A549 (cell line): ENCODE measurements at regions not wholly inside any gene's neighbourhood (a gene's known extent, or its start where the extent isn't known, plus 50 kb on each side); places are given as distances from the start of the nearest gene placed in this dataset.

Experiments used
- ATAC-seq, 2 experiments: fragments of 200-7000 bp in 1 of 2; fragments of >200 bp in 1 of 2; cut with Nextera tagmentation in 1 of 2; cut with Tn5 transposase in 1 of 2; 3 replicates each; pipeline versions ENCODE4 v1.8.0 to v1.9.1; 2018 to 2020; ENCODE audit warnings: mild to moderate bottlenecking in 1 of 2, moderate library complexity in 1 of 2
- CTCF ChIA-PET: fragments of 300-600 bp; sonication (Branson Sonifier 250); formaldehyde crosslinking; extraction: SDS; loops from one replicate; lab custom pipeline; 2021; ENCODE audit warnings: antibody characterized with exemption, inconsistent platforms; lab: Yijun Ruan, JAX
- POLR2A ChIA-PET: fragments of 350-600 bp; formaldehyde crosslinking; extraction: SDS; loops from one replicate; lab custom pipeline; 2021; ENCODE audit warnings: antibody characterized with exemption, inconsistent platforms; lab: Yijun Ruan, JAX
- DNase-seq, 2 experiments: peaks; one replicate each; pipeline versions ENCODE4 v3.0.0 to v3.0.0-alpha.2; 2011 to 2016; ENCODE audit warnings: low read depth in 1 of 2, low spot score in 1 of 2
- FAIRE-seq: peaks from 2 replicates; lab custom pipeline; 2011; peaks lifted over from hg19 to GRCh38; lab: Jason Lieb, UNC
- H3K27ac ChIP-seq, 2 experiments: fragments of >200 bp; sonication (Bioruptor Twin); formaldehyde crosslinking; 3 replicates each; pipeline ENCODE4 v1.5.1; 2016 to 2017
- H3K4me1 ChIP-seq: fragments of >200 bp; sonication (Bioruptor Twin); formaldehyde crosslinking; 3 replicates; pipeline ENCODE4 v1.6.1; 2016
- H3K4me2 ChIP-seq: fragments of >200 bp; sonication (Bioruptor Twin); formaldehyde crosslinking; 3 replicates; pipeline ENCODE4 v1.6.1; 2016
- H3K4me3 ChIP-seq: fragments of >200 bp; sonication (Bioruptor Twin); formaldehyde crosslinking; 3 replicates; pipeline ENCODE4 v1.5.1; 2016
- H3K9me3 ChIP-seq: fragments of >200 bp; sonication (Bioruptor Twin); formaldehyde crosslinking; 3 replicates; pipeline ENCODE4 v1.6.1; 2016
- ATOH8 ChIP-seq: fragments of 250-450 bp; sonication (Bioruptor Pico); IDR thresholded peaks from 2 replicates; pipeline ENCODE4 v1.5.0; 2020; ENCODE audit warnings: low read depth, mild to moderate bottlenecking, moderate library complexity
- CBX2 ChIP-seq: fragments of 200-600 bp; sonication (generic); IDR thresholded peaks from 2 replicates; pipeline ENCODE4 v1.6.1; 2016; ENCODE audit warnings: low read depth, mild to moderate bottlenecking, borderline replicate concordance
- CBX8 ChIP-seq: fragments of 200-600 bp; sonication (generic); IDR thresholded peaks from 2 replicates; pipeline ENCODE4 v1.6.1; 2016
- CHD4 ChIP-seq: fragments of 200-600 bp; sonication (generic); IDR thresholded peaks from 2 replicates; pipeline ENCODE4 v1.6.1; 2016; ENCODE audit warnings: antibody characterized with exemption, mild to moderate bottlenecking, borderline replicate concordance
- EHMT2 ChIP-seq: fragments of 200-600 bp; sonication (generic); IDR thresholded peaks from 2 replicates; pipeline ENCODE4 v1.6.1; 2016; ENCODE audit warnings: antibody characterized with exemption, low read depth, mild to moderate bottlenecking, moderate library complexity
- EP300 ChIP-seq, 2 experiments: fragments of >200 bp; sonication (Bioruptor Twin); formaldehyde crosslinking; IDR thresholded peaks; 2 replicates in 1 of 2; 3 replicates in 1 of 2; pipeline ENCODE4 v1.6.1; 2016 to 2017
- FOSL2 ChIP-seq, 2 experiments: fragments of 450-650 bp in 1 of 2; fragments of >200 bp in 1 of 2; sonication (Bioruptor Twin) in 1 of 2; formaldehyde crosslinking; IDR thresholded peaks; 2 replicates each; pipeline versions ENCODE4 v1.5.0 to v1.6.1; 2016 to 2020; ENCODE audit warnings: mild to moderate bottlenecking in 1 of 2, moderate library complexity in 1 of 2
- FOXS1 ChIP-seq: fragments of 250-450 bp; sonication (Bioruptor Pico); IDR thresholded peaks from 2 replicates; pipeline ENCODE4 v1.5.0; 2020; ENCODE audit warnings: mild to moderate bottlenecking, moderate library complexity
- HMGXB4 ChIP-seq: fragments of 250-450 bp; sonication (Bioruptor Pico); IDR thresholded peaks from 2 replicates; pipeline ENCODE4 v1.5.0; 2021; ENCODE audit warnings: mild to moderate bottlenecking, moderate library complexity, borderline replicate concordance
- HOXA7 ChIP-seq: fragments of 250-450 bp; sonication (Bioruptor Pico); IDR thresholded peaks from 2 replicates; pipeline ENCODE4 v1.5.0; 2020; ENCODE audit warnings: mild to moderate bottlenecking, moderate library complexity
- MAZ ChIP-seq: fragments of 150-350 bp; IDR thresholded peaks from 2 replicates; pipeline ENCODE4 v1.6.1; 2014; ENCODE audit warnings: antibody characterized with exemption, low read depth, low read length, borderline replicate concordance
- MYC ChIP-seq: IDR thresholded peaks from 2 replicates; pipeline ENCODE4 v1.6.1; 2012; ENCODE audit warnings: mild to moderate bottlenecking, inconsistent platforms, low read length, improper control_type of control experiment, borderline replicate concordance
- NFE2L2 ChIP-seq: fragments of 150-350 bp; conservative IDR thresholded peaks from 2 replicates; pipeline ENCODE4 v1.6.1; 2014; ENCODE audit warnings: low read length
- NPAS2 ChIP-seq: fragments of 250-450 bp; sonication (Bioruptor Pico); IDR thresholded peaks from 2 replicates; pipeline ENCODE4 v1.8.0; 2022; ENCODE audit warnings: mild to moderate bottlenecking, moderate library complexity, borderline replicate concordance
- NR3C1 ChIP-seq: fragments of >200 bp; sonication (Bioruptor Twin); formaldehyde crosslinking; IDR thresholded peaks from 3 replicates; pipeline ENCODE4 v1.6.1; 2017
- POLR2A ChIP-seq: IDR thresholded peaks from 2 replicates; pipeline ENCODE4 v1.6.1; 2012; ENCODE audit warnings: mild to moderate bottlenecking, low read length
- RARB ChIP-seq: fragments of 250-450 bp; sonication (Bioruptor Pico); IDR thresholded peaks from 2 replicates; pipeline ENCODE4 v1.8.0; 2021; ENCODE audit warnings: mild to moderate bottlenecking, moderate library complexity
- RCOR1 ChIP-seq: fragments of 150-350 bp; IDR thresholded peaks from 2 replicates; pipeline ENCODE4 v1.6.1; 2014; ENCODE audit warnings: antibody characterized with exemption, low read length, low read depth
- RNF2 ChIP-seq: fragments of 200-600 bp; sonication (generic); IDR thresholded peaks from 2 replicates; pipeline ENCODE4 v1.6.1; 2016; ENCODE audit warnings: low read depth, mild to moderate bottlenecking, antibody characterized with exemption, moderate library complexity, borderline replicate concordance
- SREBF2 ChIP-seq: fragments of 450-650 bp; IDR thresholded peaks from 2 replicates; pipeline ENCODE4 v1.6.1; 2014; ENCODE audit warnings: mild to moderate bottlenecking, moderate library complexity
- TFCP2L1 ChIP-seq: fragments of 250-450 bp; sonication (Bioruptor Pico); IDR thresholded peaks from 2 replicates; pipeline ENCODE4 v1.5.0; 2021; ENCODE audit warnings: mild to moderate bottlenecking
- USF2 ChIP-seq: fragments of 450-650 bp; IDR thresholded peaks from 2 replicates; pipeline ENCODE4 v1.6.1; 2014; ENCODE audit warnings: antibody characterized with exemption
- ZC3H11A ChIP-seq: fragments of 450-650 bp; IDR thresholded peaks from 2 replicates; pipeline ENCODE4 v1.6.1; 2014; ENCODE audit warnings: antibody characterized with exemption, mild to moderate bottlenecking
- ZSCAN20 ChIP-seq: fragments of 250-450 bp; sonication (Bioruptor Pico); IDR thresholded peaks from 2 replicates; pipeline ENCODE4 v1.8.0; 2022; ENCODE audit warnings: mild to moderate bottlenecking, moderate library complexity
- WGBS: methylation state at CpG from one replicate; pipeline ENCODE4 v1.1.6; 2017; ENCODE audit errors: missing lambda C conversion rate; 5-methylcytosine and 5-hydroxymethylcytosine counted together

GRCh38 chr11:70546191-70546940 is 148.0 kb downstream of the CTTN start (continued):
- TF ChIP-seq HMGXB4 (CRISPR knock-in tag) (no peak), POLR2A (no peak), EHMT2 (no peak), FOXS1 (CRISPR knock-in tag) (no peak), EP300 (IDR thresholded peaks at IDR 0.05) (no peak)
- TF ChIP-seq, all 56 proteins: peak for 0

GRCh38 chr11:70547386-70547785 is 149.1 kb downstream of the CTTN start:
- FAIRE-seq (no peak), ATAC-seq (no peak), DNase-seq (no peak)
- no peak for TF ChIP-seq POLR2A
- no peak for TF ChIP-seq CBX2
- no peak for TF ChIP-seq CHD4
- TF ChIP-seq NR3C1: no peak
- TF ChIP-seq RNF2: no peak
- no peak for TF ChIP-seq SREBF2
- H3K4me2 ChIP-seq: no peak overlapping the region
- no peak overlapping the region for H3K27ac ChIP-seq
- no peak overlapping the region for H3K4me3 ChIP-seq
- POLR2A ChIA-PET: no interaction called here
- no peaks in the 10 kb centered on the region for H3K9me3 ChIP-seq
- CTCF ChIA-PET: interaction anchor here (1.4 kb wide), 1 partner anchor 10 kb away, joined by 4 read pairs; no protein-coding TSS in a partner anchor
- 89% methylated on average over 7 of the region's 7 CpGs for WGBS
- H3K4me1 ChIP-seq: no peaks in the 10 kb centered on the region; the same call in 2 of the 3 replicates

GRCh38 chr11:70547821-70548670 is 149.7 kb downstream of the CTTN start:
- CTCF ChIA-PET: interaction anchor here (1.4 kb wide), 1 partner anchor 9 kb away, joined by 4 read pairs; no protein-coding TSS in a partner anchor
- TF ChIP-seq FOXS1 (CRISPR knock-in tag): no peak
- TF ChIP-seq ZSCAN20 (CRISPR knock-in tag): no peak
- TF ChIP-seq RARB (CRISPR knock-in tag): no peak
- no peak for TF ChIP-seq MYC
- TF ChIP-seq TFCP2L1 (CRISPR knock-in tag): no peak
- no peak for TF ChIP-seq FOSL2 (IDR thresholded peaks at IDR 0.05)
- no peak for TF ChIP-seq FOSL2 (CRISPR knock-in tag; IDR thresholded peaks at IDR 0.05)
- TF ChIP-seq NFE2L2: no peak
- no peak for TF ChIP-seq CBX8
- no peak for TF ChIP-seq ZC3H11A
- no peak for TF ChIP-seq ATOH8 (CRISPR knock-in tag)
- TF ChIP-seq USF2: no peak
- TF ChIP-seq POLR2A: no peak
- no peak for TF ChIP-seq HOXA7
- TF ChIP-seq SREBF2: no peak
- no peak for TF ChIP-seq RNF2
- no peak for TF ChIP-seq MAZ
- TF ChIP-seq NPAS2 (CRISPR knock-in tag): no peak
- TF ChIP-seq RCOR1: no peak
- TF ChIP-seq, all 56 proteins: peak for 0
- no peak for FAIRE-seq
- H3K4me2 ChIP-seq: no peak overlapping the region
- H3K4me3 ChIP-seq: no peak overlapping the region
- DNase-seq: no peak
- peak in 1 of 2 experiments; percentile 41; a peak in 3 of 6 replicates for ATAC-seq
- no peaks in the 10 kb centered on the region for H3K9me3 ChIP-seq
- 83% methylated on average over 21 of the region's 22 CpGs for WGBS
- no peaks in the 10 kb centered on the region; the same call in 2 of the 3 replicates for H3K4me1 ChIP-seq
- POLR2A ChIA-PET: no interaction called here
- H3K27ac ChIP-seq: no peak overlapping the region
